CD4-positive, alpha-beta T cell (primary cell): ENCODE measurements at regions not wholly inside any gene's neighbourhood (a gene's known extent, or its start where the extent isn't known, plus 50 kb on each side); places are given as distances from the start of the nearest gene placed in this dataset.

ENCODE experiments used
- ATAC-seq: fragments of 200-7000 bp; cut with Tn5 transposase; one replicate; pipeline ENCODE4 v1.10.0; 2022; ENCODE audit warnings: mild to moderate bottlenecking; ENCODE audit not compliant: poor library complexity
- CTCF ChIA-PET: fragments of 350-600 bp; sonication (Branson Sonifier 250); formaldehyde crosslinking; loops from one replicate; lab custom pipeline; 2021; ENCODE audit warnings: antibody characterized with exemption, inconsistent platforms; lab: Charles Lee
- POLR2A ChIA-PET: fragments of 350-600 bp; sonication (Branson Sonifier 250); formaldehyde crosslinking; loops from one replicate; lab custom pipeline; 2021; ENCODE audit warnings: antibody characterized with exemption, inconsistent platforms; lab: Charles Lee
- DNase-seq, 14 experiments: peaks; one replicate each; pipeline ENCODE4 v3.0.0-alpha.2; 2013 to 2020; ENCODE audit warnings: mixed read lengths in 2 of 14
- H3K27ac ChIP-seq, 2 donors: one replicate each; pipeline versions ENCODE4 v1.5.1 to v1.7.0; 2013; ENCODE audit warnings: low read length in 2 of 2, low read depth in 1 of 2, mild to moderate bottlenecking in 1 of 2
- H3K27me3 ChIP-seq, 2 experiments: 1 replicate in 1 of 2; 2 replicates in 1 of 2; pipeline versions ENCODE4 v1.6.1 to v1.7.0; 2013; ENCODE audit warnings: low read length in 2 of 2, control low read depth in 1 of 2, mild to moderate bottlenecking in 1 of 2, moderate library complexity in 1 of 2; ENCODE audit not compliant: insufficient read depth in 2 of 2, control insufficient read depth in 1 of 2
- H3K36me3 ChIP-seq: one replicate; pipeline ENCODE4 v1.6.1; 2013; ENCODE audit warnings: low read length, control low read depth; ENCODE audit not compliant: insufficient read depth
- H3K4me1 ChIP-seq: one replicate; pipeline ENCODE4 v1.6.1; 2013; ENCODE audit warnings: low read length, control low read depth; ENCODE audit not compliant: insufficient read depth
- H3K4me3 ChIP-seq: one replicate; pipeline ENCODE4 v1.5.1; 2013; ENCODE audit warnings: mild to moderate bottlenecking, low read length, moderate library complexity
- H3K9me3 ChIP-seq, 2 experiments: 1 replicate in 1 of 2; 2 replicates in 1 of 2; pipeline versions ENCODE4 v1.6.1 to v1.7.0; 2013; ENCODE audit warnings: low read length in 2 of 2, mild to moderate bottlenecking in 2 of 2, control low read depth in 1 of 2, moderate library complexity in 1 of 2; ENCODE audit not compliant: control insufficient read depth in 1 of 2, insufficient read depth in 1 of 2
- H3K27ac Mint-ChIP-seq: one replicate; pipeline ENCODE4 v1.8.0; 2020; ENCODE audit warnings: mixed read lengths
- H3K27me3 Mint-ChIP-seq: one replicate; pipeline ENCODE4 v1.8.0; 2021; ENCODE audit warnings: mixed read lengths
- H3K36me3 Mint-ChIP-seq: one replicate; pipeline ENCODE4 v1.8.0; 2021; ENCODE audit warnings: low read depth, mixed read lengths
- H3K4me1 Mint-ChIP-seq: one replicate; pipeline ENCODE4 v1.8.0; 2021; ENCODE audit warnings: low read depth, mixed read lengths
- H3K4me3 Mint-ChIP-seq: one replicate; pipeline ENCODE4 v1.8.0; 2020; ENCODE audit warnings: mild to moderate bottlenecking, mixed read lengths
- H3K9me3 Mint-ChIP-seq: one replicate; pipeline ENCODE4 v1.8.0; 2020; ENCODE audit warnings: mixed read lengths
- CTCF ChIP-seq: fragments of 200-600 bp; IDR thresholded peaks from one replicate; pipeline ENCODE4 v1.8.0; 2022; ENCODE audit warnings: antibody characterized with exemption, mild to moderate bottlenecking
- intact Hi-C, 2 experiments: fragments of 100-400 bp; cut with DNase I in 1 of 2; cut with micrococcal nuclease in 1 of 2; formaldehyde crosslinking; loops; one replicate each; pipeline versions ENCODE4 v1.15.1 to v1.9.0; 2023 to 2025; cut with DNase I, micrococcal nuclease

- Histone ChIP-seq H3K4me1 (peaks cover 13% of the 10 kb centered on the region), H3K4me3 (no peak overlapping the region), H3K27me3 (no peaks in the 10 kb centered on the region), H3K27ac (no peak overlapping the region), H3K36me3 (no peaks in the 10 kb centered on the region), H3K9me3 (peaks cover 0 to 9% of the 10 kb centered on the region in 2 experiments)
- ChIA-PET CTCF (no interaction called here), POLR2A (no interaction called here)
- H3K9me3 Mint-ChIP-seq: no peaks in the 10 kb centered on the region
- ATAC-seq: no peak
- H3K4me3 Mint-ChIP-seq: no peak overlapping the region
- H3K27ac Mint-ChIP-seq: no peak overlapping the region
- no peak for DNase-seq
- H3K27me3 Mint-ChIP-seq: no peaks in the 10 kb centered on the region
- H3K36me3 Mint-ChIP-seq: no peaks in the 10 kb centered on the region
- no peak for TF ChIP-seq CTCF
- H3K4me1 Mint-ChIP-seq: peaks cover 13% of the 10 kb centered on the region
- intact Hi-C loops: no loop called here
Measured at GRCh38 chr6:166749666-166750065, 122.6 kb upstream of the RPS6KA2 start.

GRCh38 chr6:166747644-166748595 is 120.9 kb upstream of the RPS6KA2 start:
- H3K36me3 ChIP-seq: no peaks in the 10 kb centered on the region
- H3K27me3 ChIP-seq: no peaks in the 10 kb centered on the region
- ChIA-PET POLR2A (no interaction called here), CTCF (no interaction called here)
- H3K27me3 Mint-ChIP-seq: no peaks in the 10 kb centered on the region
- H3K4me3 ChIP-seq: no peak overlapping the region
- H3K9me3 ChIP-seq: peaks cover 0 to 12% of the 10 kb centered on the region in 2 experiments
- intact Hi-C loops: no loop called here
- TF ChIP-seq CTCF: no peak
- no peaks in the 10 kb centered on the region for H3K36me3 Mint-ChIP-seq
- H3K4me1 Mint-ChIP-seq: peaks cover 13% of the 10 kb centered on the region
- H3K9me3 Mint-ChIP-seq: no peaks in the 10 kb centered on the region
- H3K27ac Mint-ChIP-seq: no peak overlapping the region
- ATAC-seq (no peak), DNase-seq (no peak)
- H3K27ac ChIP-seq: no peak overlapping the region
- H3K4me1 ChIP-seq: peaks cover 13% of the 10 kb centered on the region
- H3K4me3 Mint-ChIP-seq: no peak overlapping the region

- Histone ChIP-seq H3K27me3 (no peaks in the 10 kb centered on the region), H3K36me3 (no peaks in the 10 kb centered on the region), H3K4me1 (peaks cover 9% of the 10 kb centered on the region), H3K4me3 (no peak overlapping the region), H3K27ac (no peak overlapping the region), H3K9me3 (peaks cover 0 to 12% of the 10 kb centered on the region in 2 experiments)
- Mint-ChIP-seq H3K27ac (no peak overlapping the region), H3K36me3 (no peaks in the 10 kb centered on the region), H3K27me3 (no peaks in the 10 kb centered on the region), H3K4me1 (peaks cover 10% of the 10 kb centered on the region), H3K9me3 (no peaks in the 10 kb centered on the region), H3K4me3 (no peak overlapping the region)
- DNase-seq: no peak
- ChIA-PET CTCF (no interaction called here), POLR2A (no interaction called here)
- no peak for ATAC-seq
- no peak for TF ChIP-seq CTCF
- intact Hi-C loops: no loop called here
Measured at GRCh38 chr6:166745801-166746668, 119.0 kb upstream of the RPS6KA2 start.
